HepG2 (cell line): ENCODE measurements at regions not wholly inside any gene's neighbourhood (a gene's known extent, or its start where the extent isn't known, plus 50 kb on each side); places are given as distances from the start of the nearest gene placed in this dataset.

Experiments used
- CTCF ChIP-seq: sonication (generic); formaldehyde crosslinking; IDR thresholded peaks from 2 replicates; pipeline ENCODE4 v1.5.0; 2020; ENCODE audit warnings: mild to moderate bottlenecking, missing genetic modification reagents, moderate library complexity
- HCFC1 ChIP-seq: fragments of 150-350 bp; IDR thresholded peaks from 2 replicates; pipeline ENCODE4 v1.6.1; 2014; ENCODE audit warnings: low read depth, low read length
- MAZ ChIP-seq, 2 experiments: sonication (generic) in 1 of 2; formaldehyde crosslinking in 1 of 2; IDR thresholded peaks; 2 replicates each; pipeline versions ENCODE4 v1.5.0 to v1.6.1; 2012 to 2020; ENCODE audit warnings: low read depth in 2 of 2, mild to moderate bottlenecking in 2 of 2, borderline replicate concordance in 1 of 2, improper control_type of control experiment in 1 of 2, low read length in 1 of 2, missing genetic modification reagents in 1 of 2, moderate library complexity in 1 of 2
- NR1H2 ChIP-seq: sonication (generic); formaldehyde crosslinking; IDR thresholded peaks from 2 replicates; pipeline ENCODE4 v1.8.1; 2022; ENCODE audit warnings: low read depth, missing genetic modification reagents, borderline replicate concordance
- PCBP1 ChIP-seq: fragments of 200-400 bp; formaldehyde crosslinking; IDR thresholded peaks from 2 replicates; pipeline ENCODE4 v1.6.1; 2017; ENCODE audit warnings: mild to moderate bottlenecking, low read depth, low read length, borderline replicate concordance
- RXRA ChIP-seq: sonication (generic); formaldehyde crosslinking; IDR thresholded peaks from 2 replicates; pipeline ENCODE4 v1.5.1; 2020; ENCODE audit warnings: missing genetic modification reagents
- SKIL ChIP-seq: sonication (generic); formaldehyde crosslinking; IDR thresholded peaks from 2 replicates; pipeline ENCODE4 v1.8.0; 2022; ENCODE audit warnings: missing genetic modification reagents, mild to moderate bottlenecking, moderate library complexity, borderline replicate concordance
- THAP9 ChIP-seq: sonication (generic); formaldehyde crosslinking; IDR thresholded peaks from 2 replicates; pipeline ENCODE4; 2020; ENCODE audit warnings: missing genetic modification reagents, mild to moderate bottlenecking, borderline replicate concordance
- ZNF275 ChIP-seq: sonication (generic); formaldehyde crosslinking; IDR thresholded peaks from 2 replicates; pipeline ENCODE4 v1.8.0; 2022; ENCODE audit warnings: missing genetic modification reagents, mild to moderate bottlenecking, inconsistent platforms, borderline replicate concordance
- ZNF589 ChIP-seq: sonication (generic); formaldehyde crosslinking; conservative IDR thresholded peaks from 2 replicates; pipeline ENCODE4 v1.8.0; 2022; ENCODE audit warnings: mild to moderate bottlenecking, moderate library complexity, missing genetic modification reagents

- TF ChIP-seq HCFC1, result no peak
- no peak for TF ChIP-seq SKIL
- TF ChIP-seq ZNF275 (CRISPR knock-in tag), result no peak
- no peak for TF ChIP-seq MAZ (IDR thresholded peaks at IDR 0.05; ENCODE audit: borderline replicate concordance, low read depth, low read length)
- TF ChIP-seq MAZ (CRISPR knock-in tag; IDR thresholded peaks at IDR 0.05; ENCODE audit: low read depth), result no peak
- TF ChIP-seq THAP9 (CRISPR knock-in tag), result no peak
- TF ChIP-seq CTCF (CRISPR knock-in tag), result no peak
- no peak for TF ChIP-seq ZNF589
- no peak for TF ChIP-seq NR1H2
- TF ChIP-seq PCBP1, result no peak
- TF ChIP-seq RXRA (CRISPR knock-in tag), result no peak
Observed at GRCh38 chrX:65598559-65599147, 64.1 kb upstream of the LAS1L start.
